Right cardiac atrium (tissue), 5 donors: ENCODE measurements at regions not wholly inside any gene's neighbourhood (a gene's known extent, or its start where the extent isn't known, plus 50 kb on each side); places are given as distances from the start of the nearest gene placed in this dataset.
A peak's percentile ranks its signal among the peaks of the same experiment; 100 is the strongest.

ENCODE experiments used
- ATAC-seq, 2 donors: fragments of 200-7000 bp; cut with Tn5 transposase; one replicate each; pipeline versions ENCODE4 v1.8.0 to v1.9.1; 2020; ENCODE audit warnings: moderate library complexity in 2 of 2, mild to moderate bottlenecking in 1 of 2
- DNase-seq, 3 donors: peaks; one replicate each; pipeline ENCODE4 v3.0.0-alpha.2; 2020
- H3K27ac ChIP-seq: one replicate; pipeline ENCODE4 v1.5.1; 2013; ENCODE audit warnings: mild to moderate bottlenecking, low read length, control low read depth, moderate library complexity
- H3K27me3 ChIP-seq: one replicate; pipeline ENCODE4 v1.6.1; 2013; ENCODE audit not compliant: control insufficient read depth, insufficient read depth
- H3K4me1 ChIP-seq: one replicate; pipeline ENCODE4 v1.6.1; 2013; ENCODE audit warnings: low read length; ENCODE audit not compliant: control insufficient read depth, insufficient read depth
- H3K4me3 ChIP-seq: one replicate; pipeline ENCODE4 v1.5.1; 2013; ENCODE audit warnings: low read length, control low read depth
- H3K9me3 ChIP-seq: one replicate; pipeline ENCODE4 v1.6.1; 2013; ENCODE audit warnings: low read length; ENCODE audit not compliant: control insufficient read depth
- WGBS: extraction: QIAGEN DNeasy Blood & Tissue Kit; methylation state at CpG from one replicate; pipeline ENCODE4 v1.1.7; 2013; 5-methylcytosine and 5-hydroxymethylcytosine counted together
- intact Hi-C, 4 donors: fragments of 100-400 bp; cut with DNase I; formaldehyde crosslinking; loops; one replicate each; pipeline versions ENCODE4 v1.11.0 to v1.14.0; 2022 to 2023
- donor health status: healthy with polysubstance abuse.
- donor health status: DM: no; HTN: yes; CAD: no.
- donor health status: DM: no; HTN: no; CAD: no.
- donor health status: DM: no; HTN: yes; CAD: no; lungs with severe emphysema.
- donor health status: DM: yes; HTN: yes; CAD: no.

GRCh38 chr13:102472650-102473049, 70.8 kb upstream of the FGF14 start:
- Histone ChIP-seq H3K4me1 (no peaks in the 10 kb centered on the region), H3K27ac (no peak overlapping the region), H3K27me3 (no peaks in the 10 kb centered on the region), H3K4me3 (no peak overlapping the region), H3K9me3 (no peaks in the 10 kb centered on the region)
- intact Hi-C loops: no loop called here
- DNase-seq (no peak), ATAC-seq (no peak)

- Histone ChIP-seq H3K27me3 (no peaks in the 10 kb centered on the region), H3K9me3 (no peaks in the 10 kb centered on the region), H3K27ac (no peak overlapping the region), H3K4me3 (no peak overlapping the region), H3K4me1 (no peaks in the 10 kb centered on the region)
- DNase-seq (no peak), ATAC-seq (no peak)
- 39% methylated on average over 3 of the region's 3 CpGs for WGBS
- intact Hi-C loops: no loop called here
These were observed 68.6 kb upstream of the FGF14 start for GRCh38 chr13:102470283-102470917.

GRCh38 chr13:102466610-102467190, 64.9 kb upstream of the FGF14 start:
- WGBS: 38% methylated on average over 3 of the region's 3 CpGs

GRCh38 chr13:102462570-102462969, 60.7 kb upstream of the FGF14 start:
- no peak for DNase-seq
- H3K27me3 ChIP-seq: no peaks in the 10 kb centered on the region
- no peaks in the 10 kb centered on the region for H3K4me1 ChIP-seq
- no peak for ATAC-seq
- WGBS: 60% methylated on average over 3 of the region's 3 CpGs
- no peak overlapping the region for H3K4me3 ChIP-seq
- intact Hi-C loops: no loop called here
- H3K9me3 ChIP-seq: no peaks in the 10 kb centered on the region
- H3K27ac ChIP-seq: no peak overlapping the region

More at GRCh38 chr13:102466610-102467190, 64.9 kb upstream of the FGF14 start:
- DNase-seq (no peak), ATAC-seq (peak in 1 of 2 donors; percentile 60)
- intact Hi-C loops: no loop called here
- no peaks in the 10 kb centered on the region for H3K4me1 ChIP-seq
- H3K4me3 ChIP-seq: no peak overlapping the region
- no peaks in the 10 kb centered on the region for H3K9me3 ChIP-seq
- no peaks in the 10 kb centered on the region for H3K27me3 ChIP-seq
- H3K27ac ChIP-seq: no peak overlapping the region

GRCh38 chr13:102461302-102461701, 59.5 kb upstream of the FGF14 start:
- ATAC-seq: no peak
- intact Hi-C loops: no loop called here
- Histone ChIP-seq H3K27ac (no peak overlapping the region), H3K4me1 (no peaks in the 10 kb centered on the region), H3K9me3 (no peaks in the 10 kb centered on the region), H3K27me3 (no peaks in the 10 kb centered on the region), H3K4me3 (no peak overlapping the region)
- 65% methylated on average over 1 of the region's 1 CpG for WGBS
- DNase-seq: no peak

GRCh38 chr13:102460806-102461205, 59.0 kb upstream of the FGF14 start:
- WGBS: 77% methylated on average over 7 of the region's 7 CpGs
- ATAC-seq (no peak), DNase-seq (no peak)
- Histone ChIP-seq H3K27me3 (no peaks in the 10 kb centered on the region), H3K27ac (no peak overlapping the region), H3K9me3 (no peaks in the 10 kb centered on the region), H3K4me1 (no peaks in the 10 kb centered on the region), H3K4me3 (no peak overlapping the region)
- intact Hi-C loops: no loop called here

- Histone ChIP-seq H3K27ac (no peak overlapping the region), H3K27me3 (no peaks in the 10 kb centered on the region), H3K4me1 (no peaks in the 10 kb centered on the region), H3K4me3 (no peak overlapping the region), H3K9me3 (no peaks in the 10 kb centered on the region)
- intact Hi-C loops: no loop called here
- 67% methylated on average over 2 of the region's 2 CpGs for WGBS
- DNase-seq (no peak), ATAC-seq (no peak)
These were observed 51.0 kb upstream of the FGF14 start for GRCh38 chr13:102452836-102453235.
